Dedifferentiated amniotic fluid mesenchymal stem cell (primary cell): ENCODE measurements at regions not wholly inside any gene's neighbourhood (a gene's known extent, or its start where the extent isn't known, plus 50 kb on each side); places are given as distances from the start of the nearest gene placed in this dataset.
"Not testable (repeated sequence)": the region's sequence is repeated elsewhere in the genome, so short reads cannot be mapped to it uniquely, and the experiment has no call there.

Experiments used
- DNase-seq: peaks from one replicate; pipeline ENCODE4 v3.0.0-alpha.2; 2016; ENCODE audit errors: extremely low spot score

GRCh38 chr3:78253860-78254259, 1214.0 kb downstream of the ROBO2 start:
- no peak for DNase-seq

GRCh38 chr3:78255403-78255802, 1215.5 kb downstream of the ROBO2 start:
- peak; percentile 91 for DNase-seq

- DNase-seq: no peak
These were observed 1216.2 kb downstream of the ROBO2 start for GRCh38 chr3:78256123-78256522.

GRCh38 chr3:78257951-78258530, 1218.1 kb downstream of the ROBO2 start:
- DNase-seq: no peak

- DNase-seq: peak; percentile 99
These were observed 1218.9 kb downstream of the ROBO2 start for GRCh38 chr3:78258798-78259197.

- DNase-seq: no peak
These were observed 1220.5 kb downstream of the ROBO2 start for GRCh38 chr3:78260388-78260787.

GRCh38 chr3:78266550-78266949, 1226.7 kb downstream of the ROBO2 start:
- not testable (repeated sequence) for DNase-seq

GRCh38 chr3:78267235-78267634, 1227.3 kb downstream of the ROBO2 start:
- DNase-seq: no peak

- no peak for DNase-seq
These were observed 1228.2 kb downstream of the ROBO2 start for GRCh38 chr3:78268087-78268486.

GRCh38 chr3:78268716-78269668, 1229.1 kb downstream of the ROBO2 start:
- DNase-seq: no peak

GRCh38 chr3:78273326-78273725, 1233.4 kb downstream of the ROBO2 start:
- no peak for DNase-seq

GRCh38 chr3:78274475-78275065, 1234.7 kb downstream of the ROBO2 start:
- no peak for DNase-seq

GRCh38 chr3:78275420-78275852, 1235.5 kb downstream of the ROBO2 start:
- no peak for DNase-seq

GRCh38 chr3:78277220-78277619, 1237.3 kb downstream of the ROBO2 start:
- no peak for DNase-seq

GRCh38 chr3:78277801-78278200, 1237.9 kb downstream of the ROBO2 start:
- DNase-seq: no peak

- DNase-seq: no peak
These were observed 1239.2 kb downstream of the ROBO2 start for GRCh38 chr3:78279091-78279490.

GRCh38 chr3:78281381-78281780, 1241.5 kb downstream of the ROBO2 start:
- DNase-seq: no peak

GRCh38 chr3:78283994-78284393, 1244.1 kb downstream of the ROBO2 start:
- no peak for DNase-seq

- no peak for DNase-seq
These were observed 1245.3 kb downstream of the ROBO2 start for GRCh38 chr3:78285032-78285728.

- no peak for DNase-seq
These were observed 1247.2 kb downstream of the ROBO2 start for GRCh38 chr3:78287085-78287484.

GRCh38 chr3:78293284-78293683, 1253.4 kb downstream of the ROBO2 start:
- no peak for DNase-seq

GRCh38 chr3:78304115-78304514, 1264.2 kb downstream of the ROBO2 start:
- no peak for DNase-seq
